ENCODE measurements at regions not wholly inside any gene's neighbourhood (a gene's known extent, or its start where the extent isn't known, plus 50 kb on each side); places are given as distances from the start of the nearest gene placed in this dataset.

GRCh38 chr11:116112087-116112935 is 608.1 kb upstream of the CADM1 start:
- in situ Hi-C loops (cut with MboI; ENCODE audit: low sequenced_read_pairs in 4 of 4), result no loop called here

GRCh38 chr11:116111546-116111945 is 607.3 kb upstream of the CADM1 start:
- H3K27me3 ChIP-seq, result no peaks in the 10 kb centered on the region
- in situ Hi-C loops (cut with MboI; ENCODE audit: low sequenced_read_pairs in 4 of 4) (no loop called here), intact Hi-C loops (cut with DNase I; ENCODE audit: low total_unique reads) (no loop called here)
- H3K4me3 ChIP-seq, result no peak overlapping the region
- ATAC-seq (no peak), DNase-seq (no peak)
- no peak overlapping the region for H3K27ac ChIP-seq
- H3K9me3 ChIP-seq, result no peaks in the 10 kb centered on the region
- H3K4me1 ChIP-seq, result peaks cover 0 to 12% of the 10 kb centered on the region in 2 donors
- TF ChIP-seq CTCF (IDR thresholded peaks at IDR 0.05 in 4 of 5, conservative IDR thresholded peaks at IDR 0.05 in 1 of 5) (no peak), POLR2A (IDR thresholded peaks at IDR 0.05) (no peak)
- no peaks in the 10 kb centered on the region for H3K36me3 ChIP-seq

More at GRCh38 chr11:116112087-116112935, 608.1 kb upstream of the CADM1 start:
- intact Hi-C loops (cut with DNase I; ENCODE audit: low total_unique reads), result no loop called here
- no peak for TF ChIP-seq POLR2A (IDR thresholded peaks at IDR 0.05)
- no peak for TF ChIP-seq CTCF (IDR thresholded peaks at IDR 0.05 in 4 of 5, conservative IDR thresholded peaks at IDR 0.05 in 1 of 5)
- no peak for ATAC-seq
- DNase-seq, result no peak
- H3K36me3 ChIP-seq, result no peaks in the 10 kb centered on the region
- peaks cover 0 to 12% of the 10 kb centered on the region in 2 donors for H3K4me1 ChIP-seq
- H3K27ac ChIP-seq, result no peak overlapping the region
- no peak overlapping the region for H3K4me3 ChIP-seq
- H3K9me3 ChIP-seq, result no peaks in the 10 kb centered on the region
- no peaks in the 10 kb centered on the region for H3K27me3 ChIP-seq

- in situ Hi-C loops (cut with MboI; ENCODE audit: low sequenced_read_pairs in 4 of 4), result no loop called here
- ATAC-seq, result no peak
These were observed 606.6 kb upstream of the CADM1 start for GRCh38 chr11:116110802-116111201.

GRCh38 chr11:116110356-116110755 is 606.1 kb upstream of the CADM1 start:
- intact Hi-C loops (cut with DNase I; ENCODE audit: low total_unique reads) (no loop called here), in situ Hi-C loops (cut with MboI; ENCODE audit: low sequenced_read_pairs in 4 of 4) (no loop called here)
- Histone ChIP-seq H3K36me3 (no peaks in the 10 kb centered on the region), H3K27ac (no peak overlapping the region), H3K4me3 (no peak overlapping the region), H3K4me1 (peaks cover 0 to 12% of the 10 kb centered on the region in 2 donors), H3K27me3 (no peaks in the 10 kb centered on the region), H3K9me3 (no peaks in the 10 kb centered on the region)
- DNase-seq (no peak), ATAC-seq (peak in 1 of 2 donors; percentile 33)
- TF ChIP-seq CTCF (IDR thresholded peaks at IDR 0.05 in 4 of 5, conservative IDR thresholded peaks at IDR 0.05 in 1 of 5) (no peak), POLR2A (IDR thresholded peaks at IDR 0.05) (no peak)

More at GRCh38 chr11:116110802-116111201, 606.6 kb upstream of the CADM1 start:
- Histone ChIP-seq H3K9me3 (no peaks in the 10 kb centered on the region), H3K27ac (no peak overlapping the region), H3K4me1 (peaks cover 0 to 12% of the 10 kb centered on the region in 2 donors), H3K27me3 (no peaks in the 10 kb centered on the region), H3K4me3 (no peak overlapping the region), H3K36me3 (no peaks in the 10 kb centered on the region)
- intact Hi-C loops (cut with DNase I; ENCODE audit: low total_unique reads), result no loop called here
- TF ChIP-seq CTCF (IDR thresholded peaks at IDR 0.05 in 4 of 5, conservative IDR thresholded peaks at IDR 0.05 in 1 of 5), result no peak
- TF ChIP-seq POLR2A (IDR thresholded peaks at IDR 0.05), result no peak
- no peak for DNase-seq

Measured in gastrocnemius medialis (tissue), 4 donors.